ENCODE measurements at regions not wholly inside any gene's neighbourhood (a gene's known extent, or its start where the extent isn't known, plus 50 kb on each side); places are given as distances from the start of the nearest gene placed in this dataset.

GRCh38 chr2:56589194-56589593 is 405.4 kb downstream of the CCDC85A start:
- WGBS (ENCODE audit: low lambda C conversion rate), result 0% methylated on average over 1 of the region's 1 CpG
- FAIRE-seq, result no peak
- ATAC-seq, result no peak
- peaks cover 64% of the 10 kb centered on the region for H3K9me3 ChIP-seq (ENCODE audit: low read length)
- H3K4me1 ChIP-seq (ENCODE audit: insufficient read depth, low read length), result no peaks in the 10 kb centered on the region
- intact Hi-C loops (cut with micrococcal nuclease; ENCODE audit: unreplicated experiment) (no loop called here), in situ Hi-C loops (cut with HindIII; ENCODE audit: extremely low pct_ligation_motif_present, low pct_unique_long_range_greater_than_20kb) (no loop called here)
- H3K4me2 ChIP-seq (ENCODE audit: low read depth, low read length), result no peak overlapping the region
- H3K27ac ChIP-seq (ENCODE audit: extremely low read length, insufficient read depth, low read length), result no peak overlapping the region
- POLR2A ChIA-PET, result no interaction called here
- DNase-seq (ENCODE audit: low spot score), result no peak
- H3K27me3 ChIP-seq (ENCODE audit: control insufficient read depth in 1 of 2, insufficient read depth in 2 of 2, low read length in 2 of 2), result no peaks in the 10 kb centered on the region
- no peak overlapping the region for H2AFZ ChIP-seq (ENCODE audit: low read length)
- CTCF ChIA-PET (ENCODE audit: low intra/inter-chr PET ratio, low total read pairs), result no interaction called here
- no TSS peak for BruUV-seq (replicated peaks)
- H3K9ac ChIP-seq (ENCODE audit: insufficient read depth, low read depth, low read length), result no peak overlapping the region
- no peak overlapping the region for H3K4me3 ChIP-seq (replicated peaks in 1 of 3; ENCODE audit: insufficient read depth in 1 of 3, low read depth in 2 of 3, low read length in 3 of 3)
- no peaks in the 10 kb centered on the region for H3K79me2 ChIP-seq (ENCODE audit: insufficient read depth, low read length)
- no peaks in the 10 kb centered on the region for H3K36me3 ChIP-seq (replicated peaks in 1 of 2; ENCODE audit: control insufficient read depth in 1 of 2, insufficient read depth in 2 of 2, low read length in 2 of 2)
- no peaks in the 10 kb centered on the region for H4K20me1 ChIP-seq (ENCODE audit: insufficient read depth, low read length)
- TF ChIP-seq GMEB2 (CRISPR knock-in tag; IDR thresholded peaks at IDR 0.05; ENCODE audit: low read depth), result no peak
- no peak for TF ChIP-seq HMGA1 (CRISPR knock-in tag; conservative IDR thresholded peaks at IDR 0.05)
- TF ChIP-seq HMGXB4 (CRISPR knock-in tag; IDR thresholded peaks at IDR 0.05; ENCODE audit: borderline replicate concordance in 1 of 2, low read depth in 1 of 2), result no peak
- no peak for TF ChIP-seq MTERF4 (CRISPR knock-in tag; IDR thresholded peaks at IDR 0.05)
- no peak for TF ChIP-seq ZNF30 (CRISPR knock-in tag; IDR thresholded peaks at IDR 0.05)
- no peak for TF ChIP-seq ZSCAN21 (CRISPR knock-in tag; IDR thresholded peaks at IDR 0.05; ENCODE audit: borderline replicate concordance)
- TF ChIP-seq WIZ (CRISPR knock-in tag; IDR thresholded peaks at IDR 0.05), result no peak
- no peak for TF ChIP-seq SOX5 (CRISPR knock-in tag; IDR thresholded peaks at IDR 0.05; ENCODE audit: borderline replicate concordance)
- TF ChIP-seq HBP1 (CRISPR knock-in tag; IDR thresholded peaks at IDR 0.05; ENCODE audit: low read depth), result no peak
- no peak for TF ChIP-seq CERS6 (CRISPR knock-in tag; IDR thresholded peaks at IDR 0.05)
- no peak for TF ChIP-seq XBP1 (CRISPR knock-in tag; IDR thresholded peaks at IDR 0.05)
- TF ChIP-seq BCLAF1 (IDR thresholded peaks at IDR 0.05), result no peak
- no peak for TF ChIP-seq TCF12 (IDR thresholded peaks at IDR 0.05)
- no peak for TF ChIP-seq TCF12 (CRISPR knock-in tag; IDR thresholded peaks at IDR 0.05)
- no peak for TF ChIP-seq ZNF556 (CRISPR knock-in tag; IDR thresholded peaks at IDR 0.05; ENCODE audit: borderline replicate concordance)
- no peak for TF ChIP-seq REL (CRISPR knock-in tag; conservative IDR thresholded peaks at IDR 0.05)
